ENCODE measurements at regions not wholly inside any gene's neighbourhood (a gene's known extent, or its start where the extent isn't known, plus 50 kb on each side); places are given as distances from the start of the nearest gene placed in this dataset.

DNA sequence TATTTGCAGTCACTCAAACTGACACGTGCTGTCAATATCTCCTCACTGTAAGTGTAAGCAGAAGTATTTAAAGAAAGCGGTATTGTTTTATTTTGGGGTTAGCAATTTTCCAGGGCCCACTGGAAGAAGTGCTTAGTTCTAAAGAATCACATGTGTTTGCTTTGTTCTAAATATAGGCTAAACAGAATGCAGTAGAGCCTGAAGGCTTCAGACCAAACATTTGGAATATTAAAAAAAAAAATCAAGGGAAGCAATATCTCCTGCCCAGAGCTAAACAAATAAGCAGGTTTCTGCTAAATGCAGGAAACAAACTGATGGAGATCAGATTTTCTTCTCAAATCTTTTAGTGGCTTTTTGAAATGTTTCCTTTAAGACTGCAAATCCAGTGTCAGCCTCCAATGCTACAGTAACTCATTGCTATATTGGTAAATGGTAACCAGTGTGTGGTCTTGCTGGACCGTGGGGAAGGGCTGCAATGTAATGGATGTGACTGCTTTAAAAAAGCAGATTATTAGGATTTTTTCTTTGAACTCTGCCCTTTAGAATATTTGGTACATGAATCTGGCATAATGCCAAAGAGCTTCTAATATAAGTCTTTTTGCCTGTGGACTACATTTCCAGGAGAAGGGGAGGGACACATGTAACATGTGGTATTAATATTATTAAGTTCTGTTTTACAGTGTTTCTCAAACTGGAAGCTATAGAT, 317.1 kb upstream of the FERMT1 start:
- Histone ChIP-seq H3K36me3 (no peaks in the 10 kb centered on the region), H3K4me3 (no peak overlapping the region), H3K27ac (no peak overlapping the region), H3K27me3 (no peaks in the 10 kb centered on the region), H3K9me3 (no peaks in the 10 kb centered on the region), H3K4me1 (peaks cover 0 to 6% (median 0%) of the 10 kb centered on the region in 4 donors)
- TF ChIP-seq, protein P1, sequence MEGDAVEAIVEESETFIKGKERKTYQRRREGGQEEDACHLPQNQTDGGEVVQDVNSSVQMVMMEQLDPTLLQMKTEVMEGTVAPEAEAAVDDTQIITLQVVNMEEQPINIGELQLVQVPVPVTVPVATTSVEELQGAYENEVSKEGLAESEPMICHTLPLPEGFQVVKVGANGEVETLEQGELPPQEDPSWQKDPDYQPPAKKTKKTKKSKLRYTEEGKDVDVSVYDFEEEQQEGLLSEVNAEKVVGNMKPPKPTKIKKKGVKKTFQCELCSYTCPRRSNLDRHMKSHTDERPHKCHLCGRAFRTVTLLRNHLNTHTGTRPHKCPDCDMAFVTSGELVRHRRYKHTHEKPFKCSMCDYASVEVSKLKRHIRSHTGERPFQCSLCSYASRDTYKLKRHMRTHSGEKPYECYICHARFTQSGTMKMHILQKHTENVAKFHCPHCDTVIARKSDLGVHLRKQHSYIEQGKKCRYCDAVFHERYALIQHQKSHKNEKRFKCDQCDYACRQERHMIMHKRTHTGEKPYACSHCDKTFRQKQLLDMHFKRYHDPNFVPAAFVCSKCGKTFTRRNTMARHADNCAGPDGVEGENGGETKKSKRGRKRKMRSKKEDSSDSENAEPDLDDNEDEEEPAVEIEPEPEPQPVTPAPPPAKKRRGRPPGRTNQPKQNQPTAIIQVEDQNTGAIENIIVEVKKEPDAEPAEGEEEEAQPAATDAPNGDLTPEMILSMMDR (IDR thresholded peaks at IDR 0.05): no peak
- intact Hi-C loops (cut with DNase I; ENCODE audit: low total_unique reads): no loop called here
- no peak for DNase-seq

DNA sequence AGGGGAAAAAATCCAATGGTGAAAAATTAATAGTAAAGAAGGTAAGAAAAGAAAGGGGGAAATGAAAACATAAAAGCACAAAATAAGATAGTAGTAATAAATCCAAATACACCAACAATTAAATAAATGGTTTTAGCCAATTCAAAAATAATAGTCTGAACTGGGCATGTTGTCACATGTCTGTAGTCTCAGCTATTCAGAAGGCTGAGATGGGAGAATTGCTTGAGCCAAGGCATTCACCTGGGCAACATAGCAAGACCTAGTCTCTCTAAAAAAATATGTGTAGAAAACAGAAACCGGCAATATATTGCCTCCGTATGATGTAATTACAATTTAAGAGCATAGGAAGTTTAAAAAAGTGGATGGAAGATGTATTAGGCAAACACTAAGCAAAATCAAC, 311.3 kb upstream of the FERMT1 start:
- Histone ChIP-seq H3K36me3 (no peaks in the 10 kb centered on the region), H3K27me3 (no peaks in the 10 kb centered on the region), H3K27ac (no peak overlapping the region), H3K4me3 (no peak overlapping the region), H3K4me1 (no peaks in the 10 kb centered on the region), H3K9me3 (no peaks in the 10 kb centered on the region)
- intact Hi-C loops (cut with DNase I; ENCODE audit: low total_unique reads): no loop called here
- no peak for DNase-seq
- TF ChIP-seq, protein P1 (IDR thresholded peaks at IDR 0.05): no peak

GRCh38 chr20:6430381-6430780, 307.6 kb upstream of the FERMT1 start:
- TF ChIP-seq, protein P1 (IDR thresholded peaks at IDR 0.05): no peak
- H3K9me3 ChIP-seq: no peaks in the 10 kb centered on the region
- DNase-seq: no peak
- intact Hi-C loops (cut with DNase I; ENCODE audit: low total_unique reads): no loop called here
- H3K36me3 ChIP-seq: no peaks in the 10 kb centered on the region
- H3K27me3 ChIP-seq: no peaks in the 10 kb centered on the region
- no peak overlapping the region for H3K27ac ChIP-seq
- H3K4me3 ChIP-seq: no peak overlapping the region
- H3K4me1 ChIP-seq: no peaks in the 10 kb centered on the region

- DNase-seq: no peak
- Histone ChIP-seq H3K27me3 (no peaks in the 10 kb centered on the region), H3K27ac (no peak overlapping the region), H3K9me3 (no peaks in the 10 kb centered on the region), H3K36me3 (no peaks in the 10 kb centered on the region), H3K4me3 (no peak overlapping the region), H3K4me1 (no peaks in the 10 kb centered on the region)
- intact Hi-C loops (cut with DNase I; ENCODE audit: low total_unique reads): no loop called here
- TF ChIP-seq, protein P1 (IDR thresholded peaks at IDR 0.05): no peak
These were observed 303.6 kb upstream of the FERMT1 start for GRCh38 chr20:6426287-6426891.

DNA sequence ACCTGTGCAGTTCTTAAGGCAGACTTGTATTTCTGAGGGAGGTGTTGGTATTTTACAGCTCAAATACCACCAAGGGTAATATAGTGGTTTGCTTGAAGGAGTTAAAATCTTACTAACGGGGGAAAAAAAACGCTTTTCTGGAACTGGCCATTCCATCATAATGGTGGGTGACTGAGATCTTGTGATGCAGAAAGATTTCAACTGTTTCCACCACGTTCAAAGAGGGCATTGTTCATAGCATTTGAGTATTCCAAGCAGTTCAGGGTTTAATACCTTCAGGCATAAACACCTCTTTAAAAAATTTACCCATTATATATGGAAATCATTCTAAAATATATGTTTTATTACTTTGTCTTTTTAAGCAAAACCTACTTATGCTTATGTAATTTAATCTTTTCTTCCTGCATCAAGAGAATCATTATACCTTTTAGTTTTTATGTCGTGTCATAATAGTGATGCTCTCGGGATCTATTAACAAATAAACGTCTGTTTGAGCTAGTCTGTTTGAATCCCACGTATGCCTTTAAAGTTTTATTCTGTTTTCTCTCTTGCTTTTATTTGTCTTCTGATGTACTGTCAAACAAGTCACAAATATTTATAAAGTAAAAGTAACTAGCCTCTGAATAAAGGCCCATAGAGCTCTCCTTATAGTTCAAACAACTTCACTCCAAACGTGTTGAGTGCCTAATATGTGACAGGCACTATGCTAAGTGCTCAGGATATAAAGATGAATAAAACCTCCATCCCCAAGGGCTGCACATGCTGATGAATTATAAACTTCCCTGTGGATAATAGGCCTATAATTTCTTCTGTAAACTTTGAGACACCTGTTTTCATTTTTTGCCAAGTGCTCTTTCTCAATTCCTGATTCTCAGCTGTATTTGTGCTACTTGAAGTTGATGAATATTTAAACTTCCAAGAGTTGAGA, 298.8 kb upstream of the FERMT1 start:
- DNase-seq: no peak
- no peak overlapping the region for H3K27ac ChIP-seq
- intact Hi-C loops (cut with DNase I; ENCODE audit: low total_unique reads): no loop called here
- no peaks in the 10 kb centered on the region for H3K27me3 ChIP-seq
- H3K9me3 ChIP-seq: no peaks in the 10 kb centered on the region
- TF ChIP-seq, protein P1 (IDR thresholded peaks at IDR 0.05): no peak
- H3K36me3 ChIP-seq: no peaks in the 10 kb centered on the region
- no peaks in the 10 kb centered on the region for H3K4me1 ChIP-seq
- no peak overlapping the region for H3K4me3 ChIP-seq
